MM.1S (cell line): ENCODE measurements at regions not wholly inside any gene's neighbourhood (a gene's known extent, or its start where the extent isn't known, plus 50 kb on each side); places are given as distances from the start of the nearest gene placed in this dataset.

Experiments
- DNase-seq: peaks from one replicate; pipeline ENCODE4 v3.0.0-alpha.2; 2015
- H2AFZ ChIP-seq: fragments of 300-600 bp; sonication (generic); 2 replicates; pipeline ENCODE4 v1.6.0; 2016; ENCODE audit warnings: antibody characterized with exemption, low read length
- H3F3A ChIP-seq: fragments of 300-600 bp; sonication (generic); 2 replicates; pipeline ENCODE4 v1.6.1; 2016; ENCODE audit warnings: mild to moderate bottlenecking, antibody characterized with exemption, low read length, moderate library complexity, mixed read lengths; ENCODE audit not compliant: insufficient read depth
- H3K27ac ChIP-seq: fragments of 300-600 bp; sonication (generic); 2 replicates; pipeline ENCODE4 v1.5.1; 2016; ENCODE audit warnings: mild to moderate bottlenecking, low read length
- H3K27me3 ChIP-seq: fragments of 300-600 bp; sonication (generic); replicated peaks from 2 replicates; pipeline ENCODE4 v1.6.0; 2016; ENCODE audit warnings: low read length; ENCODE audit not compliant: insufficient read depth
- H3K36me3 ChIP-seq: fragments of 300-600 bp; sonication (generic); replicated peaks from 2 replicates; pipeline ENCODE4 v1.6.1; 2016; ENCODE audit warnings: mild to moderate bottlenecking, low read length, mixed read lengths; ENCODE audit not compliant: insufficient read depth
- H3K4me1 ChIP-seq: fragments of 300-600 bp; sonication (generic); 2 replicates; pipeline ENCODE4 v1.6.1; 2016; ENCODE audit warnings: low read length, mixed read lengths
- H3K4me2 ChIP-seq: fragments of 300-600 bp; sonication (generic); 2 replicates; pipeline ENCODE4 v1.6.0; 2016; ENCODE audit warnings: low read depth, low read length
- H3K4me3 ChIP-seq: fragments of 300-600 bp; sonication (generic); 2 replicates; pipeline ENCODE4 v1.5.1; 2016; ENCODE audit warnings: low read length, mixed read lengths
- H3K79me2 ChIP-seq: fragments of 300-600 bp; sonication (generic); 2 replicates; pipeline ENCODE4 v1.6.1; 2016; ENCODE audit warnings: mixed run types, low read length, mixed read lengths
- H3K9ac ChIP-seq: fragments of 300-600 bp; sonication (generic); 2 replicates; pipeline ENCODE4 v1.6.1; 2016; ENCODE audit warnings: low read length, mixed read lengths
- H3K9me2 ChIP-seq: fragments of 300-600 bp; sonication (generic); replicated peaks from 2 replicates; pipeline ENCODE4 v1.6.1; 2016; ENCODE audit warnings: mild to moderate bottlenecking, low read length, mixed read lengths; ENCODE audit not compliant: insufficient read depth
- H3K9me3 ChIP-seq: fragments of 300-600 bp; sonication (generic); replicated peaks from 2 replicates; pipeline ENCODE4 v1.6.1; 2016; ENCODE audit warnings: mild to moderate bottlenecking, low read length, mixed read lengths; ENCODE audit not compliant: insufficient read depth
- H4K20me1 ChIP-seq: fragments of 300-600 bp; sonication (generic); 2 replicates; pipeline ENCODE4 v1.6.1; 2016; ENCODE audit warnings: mild to moderate bottlenecking, low read length, moderate library complexity, mixed read lengths; ENCODE audit not compliant: insufficient read depth
- CTCF ChIP-seq: fragments of 300-600 bp; sonication (generic); IDR thresholded peaks from 2 replicates; pipeline ENCODE4 v1.5.1; 2016; ENCODE audit warnings: antibody characterized with exemption, low read length, mixed read lengths
- EZH2 ChIP-seq: fragments of 300-600 bp; sonication (generic); optimal IDR thresholded peaks from 2 replicates; pipeline ENCODE3; 2017; ENCODE audit warnings: low read depth, mild to moderate bottlenecking, antibody characterized with exemption, low read length, mixed read lengths
- EZH2phosphoT487 ChIP-seq: fragments of 300-600 bp; sonication (generic); IDR thresholded peaks from 2 replicates; pipeline ENCODE4 v1.6.1; 2018; ENCODE audit warnings: antibody characterized with exemption, low read length

- Histone ChIP-seq H3K27me3 (no peaks in the 10 kb centered on the region), H3K9me2 (no peaks in the 10 kb centered on the region), H3K9ac (no peak overlapping the region), H3K4me3 (no peak overlapping the region), H3K9me3 (no peaks in the 10 kb centered on the region), H4K20me1 (no peaks in the 10 kb centered on the region), H2AFZ (no peak overlapping the region), H3K4me1 (no peaks in the 10 kb centered on the region), H3K4me2 (no peak overlapping the region), H3F3A (no peaks in the 10 kb centered on the region), H3K36me3 (no peaks in the 10 kb centered on the region), H3K79me2 (no peaks in the 10 kb centered on the region), H3K27ac (no peak overlapping the region)
- DNase-seq: no peak
- TF ChIP-seq EZH2: no peak
- TF ChIP-seq CTCF: no peak
- no peak for TF ChIP-seq EZH2phosphoT487
Observed at GRCh38 chr9:99411479-99412115, 189.5 kb downstream of the SEC61B start.

GRCh38 chr9:99412606-99413005 is 190.5 kb downstream of the SEC61B start:
- no peaks in the 10 kb centered on the region for H3F3A ChIP-seq
- no peak overlapping the region for H3K4me3 ChIP-seq
- H3K9ac ChIP-seq: no peak overlapping the region
- H3K36me3 ChIP-seq: no peaks in the 10 kb centered on the region
- H2AFZ ChIP-seq: no peak overlapping the region
- TF ChIP-seq EZH2 (no peak), CTCF (no peak), EZH2phosphoT487 (no peak)
- H3K27ac ChIP-seq: no peak overlapping the region
- no peaks in the 10 kb centered on the region for H3K9me3 ChIP-seq
- no peak for DNase-seq
- no peaks in the 10 kb centered on the region for H3K4me1 ChIP-seq
- no peaks in the 10 kb centered on the region for H3K9me2 ChIP-seq
- H3K27me3 ChIP-seq: no peaks in the 10 kb centered on the region
- H3K4me2 ChIP-seq: no peak overlapping the region
- H3K79me2 ChIP-seq: no peaks in the 10 kb centered on the region
- no peaks in the 10 kb centered on the region for H4K20me1 ChIP-seq

GRCh38 chr9:99414321-99414720 is 192.2 kb downstream of the SEC61B start:
- Histone ChIP-seq H3K27me3 (no peaks in the 10 kb centered on the region), H3K36me3 (no peaks in the 10 kb centered on the region), H3F3A (no peaks in the 10 kb centered on the region), H3K27ac (no peak overlapping the region), H3K4me1 (no peaks in the 10 kb centered on the region), H2AFZ (no peak overlapping the region), H3K9ac (no peak overlapping the region), H3K4me3 (no peak overlapping the region), H3K4me2 (no peak overlapping the region), H3K9me2 (no peaks in the 10 kb centered on the region), H3K79me2 (no peaks in the 10 kb centered on the region), H3K9me3 (no peaks in the 10 kb centered on the region), H4K20me1 (no peaks in the 10 kb centered on the region)
- DNase-seq: no peak
- no peak for TF ChIP-seq EZH2
- TF ChIP-seq EZH2phosphoT487: no peak
- TF ChIP-seq CTCF: no peak
